ENCODE measurements at regions not wholly inside any gene's neighbourhood (a gene's known extent, or its start where the extent isn't known, plus 50 kb on each side); places are given as distances from the start of the nearest gene placed in this dataset.
"Not testable (repeated sequence)": the region's sequence is repeated elsewhere in the genome, so short reads cannot be mapped to it uniquely, and the experiment has no call there.

DNA sequence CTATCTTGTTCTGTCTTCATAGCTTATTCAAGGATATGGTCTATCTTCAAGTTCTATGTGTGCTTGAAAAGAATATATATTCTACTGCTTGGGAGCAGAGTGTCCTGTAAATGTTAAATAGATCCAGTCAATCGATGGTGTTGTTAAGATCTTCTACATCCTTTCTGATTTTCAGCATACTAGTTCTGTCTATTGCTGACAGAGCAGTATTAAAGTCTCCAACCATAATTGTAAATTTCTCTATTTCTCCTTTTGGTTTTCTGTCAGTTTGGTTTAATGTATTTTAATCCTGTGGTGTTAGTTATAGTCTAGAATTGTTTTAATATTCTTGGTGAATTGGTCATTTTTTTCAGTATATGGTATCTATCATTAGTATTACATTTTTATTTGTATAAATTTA lies 124.0 kb upstream of the COX7C start:
- Histone ChIP-seq H3K79me2 (ENCODE audit: low read depth) (no peaks in the 10 kb centered on the region), H3K27ac (no peak overlapping the region), H3K4me1 (replicated peaks; ENCODE audit: insufficient read depth) (no peaks in the 10 kb centered on the region), H3K36me3 (ENCODE audit: low read depth) (no peaks in the 10 kb centered on the region), H3F3A (ENCODE audit: insufficient read depth, low read depth) (no peaks in the 10 kb centered on the region), H3K4me2 (no peak overlapping the region), H3K9me2 (ENCODE audit: insufficient read depth) (no peaks in the 10 kb centered on the region; the same call in 1 of the 2 replicates), H4K20me1 (ENCODE audit: insufficient read depth) (no peaks in the 10 kb centered on the region), H3K9me3 (ENCODE audit: insufficient read depth, low read depth) (no peaks in the 10 kb centered on the region), H3K27me3 (ENCODE audit: insufficient read depth, low read depth) (no peaks in the 10 kb centered on the region), H2AFZ (no peak overlapping the region; the same call in 1 of the 2 replicates), H3K4me3 (no peak overlapping the region)
- CTCF ChIA-PET, result no interaction called here
- intact Hi-C loops (cut with micrococcal nuclease; ENCODE audit: unreplicated experiment), result no loop called here
- no peak for TF ChIP-seq CTCF (conservative IDR thresholded peaks at IDR 0.05)
- TF ChIP-seq EZH2 (IDR thresholded peaks at IDR 0.05; ENCODE audit: low read depth), result no peak
- POLR2A ChIA-PET (ENCODE audit: unreplicated experiment), result interaction anchor here (0.6 kb wide), 1 partner anchor 177 kb away, joined by 8 read pairs; no protein-coding TSS in a partner anchor
- no peak for DNase-seq
- no TSS peak for BruUV-seq (replicated peaks)

DNA sequence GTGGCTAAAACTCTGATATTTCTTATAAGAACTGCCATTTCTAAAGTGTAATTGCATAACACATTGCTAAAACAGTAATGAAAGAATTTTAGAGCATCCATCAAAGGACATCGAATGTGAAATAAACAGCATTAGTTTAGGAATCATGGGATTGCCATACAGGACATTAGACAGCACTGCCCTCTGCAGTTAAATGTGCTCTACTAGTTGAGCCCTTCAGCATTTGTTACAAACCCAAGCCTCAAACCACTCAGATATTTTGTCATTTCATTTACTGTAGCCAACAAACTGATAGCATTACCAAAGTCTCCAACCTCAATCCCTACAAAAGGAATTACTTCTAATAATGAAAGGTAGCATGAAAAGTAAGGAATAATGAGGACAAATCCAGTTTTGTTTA lies 116.8 kb upstream of the COX7C start:
- Histone ChIP-seq H3K4me1 (replicated peaks; ENCODE audit: insufficient read depth) (no peaks in the 10 kb centered on the region), H4K20me1 (ENCODE audit: insufficient read depth) (no peaks in the 10 kb centered on the region), H3K4me3 (no peak overlapping the region), H3K36me3 (ENCODE audit: low read depth) (no peaks in the 10 kb centered on the region), H2AFZ (no peak overlapping the region), H3K9me2 (ENCODE audit: insufficient read depth) (no peaks in the 10 kb centered on the region; the same call in 1 of the 2 replicates), H3K9me3 (ENCODE audit: insufficient read depth, low read depth) (no peaks in the 10 kb centered on the region), H3K27ac (no peak overlapping the region), H3K79me2 (ENCODE audit: low read depth) (no peaks in the 10 kb centered on the region), H3F3A (ENCODE audit: insufficient read depth, low read depth) (no peaks in the 10 kb centered on the region), H3K4me2 (no peak overlapping the region), H3K27me3 (ENCODE audit: insufficient read depth, low read depth) (no peaks in the 10 kb centered on the region)
- CTCF ChIA-PET, result no interaction called here
- intact Hi-C loops (cut with micrococcal nuclease; ENCODE audit: unreplicated experiment), result no loop called here
- no peak for DNase-seq
- POLR2A ChIA-PET (ENCODE audit: unreplicated experiment), result no interaction called here
- no TSS peak for BruUV-seq (replicated peaks)
- TF ChIP-seq EZH2 (IDR thresholded peaks at IDR 0.05; ENCODE audit: low read depth) (no peak), CTCF (conservative IDR thresholded peaks at IDR 0.05) (peak; percentile 51; the same call in 1 of the 2 replicates)

DNA sequence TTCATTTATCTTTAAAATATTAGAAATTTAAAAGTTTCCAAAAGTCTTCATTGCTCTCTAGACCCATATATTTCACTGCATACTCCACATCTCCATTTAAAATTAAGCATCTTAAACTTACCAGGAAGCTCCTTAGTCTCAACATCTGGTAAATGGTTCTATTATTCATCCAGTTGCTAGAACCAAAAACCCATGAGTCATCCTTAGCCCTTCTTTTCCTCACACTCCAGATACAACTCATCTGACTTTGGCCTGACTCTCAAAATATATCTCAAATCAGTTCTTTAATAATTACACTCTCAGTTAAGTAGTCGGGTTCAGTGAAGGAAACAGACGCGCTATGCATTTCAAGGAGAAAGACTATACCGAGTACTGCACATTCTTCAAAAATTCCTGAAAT lies 110.2 kb upstream of the COX7C start:
- H3K9me3 ChIP-seq (ENCODE audit: insufficient read depth, low read depth), result no peaks in the 10 kb centered on the region
- no peak overlapping the region for H3K4me2 ChIP-seq
- H3K9me2 ChIP-seq (ENCODE audit: insufficient read depth), result no peaks in the 10 kb centered on the region
- H2AFZ ChIP-seq, result no peak overlapping the region
- H4K20me1 ChIP-seq (ENCODE audit: insufficient read depth), result no peaks in the 10 kb centered on the region
- ChIA-PET CTCF (no interaction called here), POLR2A (ENCODE audit: unreplicated experiment) (no interaction called here)
- H3K4me1 ChIP-seq (replicated peaks; ENCODE audit: insufficient read depth), result no peaks in the 10 kb centered on the region
- H3K36me3 ChIP-seq (ENCODE audit: low read depth), result no peaks in the 10 kb centered on the region
- H3K79me2 ChIP-seq (ENCODE audit: low read depth), result no peaks in the 10 kb centered on the region
- H3F3A ChIP-seq (ENCODE audit: insufficient read depth, low read depth), result no peaks in the 10 kb centered on the region
- no peak overlapping the region for H3K27ac ChIP-seq
- H3K27me3 ChIP-seq (ENCODE audit: insufficient read depth, low read depth), result no peaks in the 10 kb centered on the region
- TF ChIP-seq EZH2 (IDR thresholded peaks at IDR 0.05; ENCODE audit: low read depth), result no peak
- no peak for TF ChIP-seq CTCF (conservative IDR thresholded peaks at IDR 0.05)
- no peak overlapping the region for H3K4me3 ChIP-seq
- DNase-seq, result no peak
- BruUV-seq (replicated peaks), result no TSS peak
- intact Hi-C loops (cut with micrococcal nuclease; ENCODE audit: unreplicated experiment), result no loop called here

DNA sequence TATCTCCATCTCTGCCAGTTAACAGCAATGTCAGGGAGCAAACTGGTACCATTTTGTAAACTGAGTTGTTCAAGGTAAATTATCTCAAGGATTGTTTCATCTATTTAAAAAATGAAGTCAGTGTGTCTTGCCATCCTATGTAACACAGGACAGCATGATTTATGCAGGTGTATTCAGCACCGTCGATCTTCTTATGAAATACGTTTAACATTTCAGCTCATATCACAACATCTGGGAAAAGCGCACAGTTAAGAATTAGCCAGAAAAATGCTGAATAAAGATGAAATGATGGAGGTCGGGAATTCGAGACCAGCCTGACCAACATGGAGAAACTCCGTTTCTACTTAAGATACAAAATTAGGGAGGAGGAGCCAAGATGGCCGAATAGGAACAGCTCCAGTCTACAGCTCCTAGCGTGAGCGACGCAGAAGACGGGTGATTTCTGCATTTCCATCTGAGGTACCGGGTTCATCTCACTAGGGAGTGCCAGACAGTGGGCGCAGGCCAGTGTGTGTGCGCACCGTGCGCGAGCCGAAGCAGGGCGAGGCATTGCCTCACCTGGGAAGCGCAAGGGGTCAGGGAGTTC lies 107.3 kb upstream of the COX7C start:
- H4K20me1 ChIP-seq (ENCODE audit: insufficient read depth); H3F3A ChIP-seq (ENCODE audit: insufficient read depth, low read depth); H3K9me2 ChIP-seq (ENCODE audit: insufficient read depth); intact Hi-C loops (cut with micrococcal nuclease; ENCODE audit: unreplicated experiment); H2AFZ ChIP-seq; H3K4me3 ChIP-seq; POLR2A ChIA-PET (ENCODE audit: unreplicated experiment); H3K79me2 ChIP-seq (ENCODE audit: low read depth); DNase-seq; H3K27ac ChIP-seq; H3K27me3 ChIP-seq (ENCODE audit: insufficient read depth, low read depth); BruUV-seq (replicated peaks); H3K36me3 ChIP-seq (ENCODE audit: low read depth); H3K4me2 ChIP-seq; CTCF ChIA-PET; H3K9me3 ChIP-seq (ENCODE audit: insufficient read depth, low read depth); H3K4me1 ChIP-seq (replicated peaks; ENCODE audit: insufficient read depth): not testable (repeated sequence)
